Neural cell (in vitro differentiated cells): ENCODE measurements at regions not wholly inside any gene's neighbourhood (a gene's known extent, or its start where the extent isn't known, plus 50 kb on each side); places are given as distances from the start of the nearest gene placed in this dataset.

Experiments used
- H2AFZ ChIP-seq: fragments of 200-600, 300-800 bp; sonication (generic), shearing (Covaris generic); 2 replicates; pipeline ENCODE4 v1.6.0; 2014; ENCODE audit warnings: low read depth, mild to moderate bottlenecking, antibody characterized with exemption, low read length, moderate library complexity
- H3F3A ChIP-seq: fragments of 200-600 bp; shearing (Covaris generic); 2 replicates; pipeline ENCODE4 v1.6.1; 2016; ENCODE audit warnings: mild to moderate bottlenecking, moderate library complexity, mixed read lengths, antibody characterized with exemption, low read length; ENCODE audit not compliant: insufficient read depth, poor library complexity, severe bottlenecking
- H3K27ac ChIP-seq: fragments of 200-600, 300-800 bp; sonication (generic), shearing (Covaris generic); 2 replicates; pipeline ENCODE4 v1.5.1; 2014; ENCODE audit warnings: mild to moderate bottlenecking, low read length, moderate library complexity
- H3K27me3 ChIP-seq: fragments of 300-800, 200-600 bp; sonication (generic), shearing (Covaris generic); 2 replicates; pipeline ENCODE4 v1.6.0; 2014; ENCODE audit warnings: mild to moderate bottlenecking, low read depth, low read length, moderate library complexity; ENCODE audit not compliant: insufficient read depth
- H3K36me3 ChIP-seq: fragments of 300-800, 200-600 bp; sonication (generic), shearing (Covaris generic); 2 replicates; pipeline ENCODE4 v1.5.1; 2014; ENCODE audit warnings: mild to moderate bottlenecking, antibody characterized with exemption, low read length, moderate library complexity; ENCODE audit not compliant: insufficient read depth
- H3K4me2 ChIP-seq: fragments of 300-800, 200-600 bp; sonication (generic), shearing (Covaris generic); 2 replicates; pipeline ENCODE4 v1.6.0; 2014; ENCODE audit warnings: mild to moderate bottlenecking, low read length
- H3K4me3 ChIP-seq: fragments of 300-800, 200-600 bp; sonication (generic), shearing (Covaris generic); 2 replicates; pipeline ENCODE4 v1.5.1; 2014; ENCODE audit warnings: mild to moderate bottlenecking, low read length, moderate library complexity
- H3K79me2 ChIP-seq: fragments of 200-600 bp; shearing (Covaris generic); replicated peaks from 2 replicates; pipeline ENCODE4 v1.6.0; 2014; ENCODE audit warnings: mild to moderate bottlenecking, low read length, moderate library complexity; ENCODE audit not compliant: insufficient read depth
- H3K9ac ChIP-seq: fragments of 300-800, 200-600 bp; sonication (generic), shearing (Covaris generic); 2 replicates; pipeline ENCODE4 v1.6.1; 2016; ENCODE audit warnings: mild to moderate bottlenecking, low read length, mixed read lengths
- H3K9me2 ChIP-seq: fragments of 200-600 bp; shearing (Covaris generic); 2 replicates; pipeline ENCODE4 v1.6.1; 2016; ENCODE audit warnings: mild to moderate bottlenecking, low read length, mixed read lengths; ENCODE audit not compliant: insufficient read depth
- H3K9me3 ChIP-seq: fragments of 200-600, 300-800 bp; sonication (generic), shearing (Covaris generic); 2 replicates; pipeline ENCODE4 v1.6.1; 2016; ENCODE audit warnings: mild to moderate bottlenecking, mixed run types, low read length, moderate library complexity, mixed read lengths
- H4K20me1 ChIP-seq: fragments of 200-600 bp; shearing (Covaris generic); 2 replicates; pipeline ENCODE4 v1.6.1; 2016; ENCODE audit warnings: mild to moderate bottlenecking, mixed run types; ENCODE audit not compliant: insufficient read depth
- CTCF ChIP-seq: fragments of 450-650 bp; IDR thresholded peaks from 2 replicates; pipeline ENCODE4 v1.5.1; 2014; ENCODE audit warnings: antibody characterized with exemption, mild to moderate bottlenecking, moderate library complexity; ENCODE audit not compliant: poor library complexity, severe bottlenecking
- EP300 ChIP-seq: fragments of 450-650 bp; conservative IDR thresholded peaks from 2 replicates; pipeline ENCODE4 v1.6.1; 2014; ENCODE audit warnings: antibody characterized with exemption, mild to moderate bottlenecking, moderate library complexity; ENCODE audit not compliant: poor library complexity, severe bottlenecking
- EZH2 ChIP-seq: fragments of 200-600, 300-800 bp; shearing (Covaris generic), sonication (generic); IDR thresholded peaks from 2 replicates; pipeline ENCODE4 v1.6.1; 2014; ENCODE audit warnings: antibody characterized with exemption, low read length, borderline replicate concordance, mild to moderate bottlenecking; ENCODE audit not compliant: insufficient read depth, poor library complexity, severe bottlenecking
- MXI1 ChIP-seq: fragments of 450-650 bp; conservative IDR thresholded peaks from 2 replicates; pipeline ENCODE4 v1.6.1; 2014; ENCODE audit warnings: antibody characterized with exemption, mild to moderate bottlenecking; ENCODE audit not compliant: poor library complexity, severe bottlenecking
- POLR2AphosphoS5 ChIP-seq: IDR thresholded peaks from 2 replicates; pipeline ENCODE4 v1.6.1; 2012
- RAD21 ChIP-seq: fragments of 450-650 bp; conservative IDR thresholded peaks from 2 replicates; pipeline ENCODE4 v1.6.1; 2014; ENCODE audit warnings: antibody characterized with exemption, mild to moderate bottlenecking, moderate library complexity
- REST ChIP-seq: IDR thresholded peaks from 2 replicates; pipeline ENCODE4 v1.6.1; 2012; ENCODE audit warnings: borderline replicate concordance
- SMC3 ChIP-seq: fragments of 450-650 bp; conservative IDR thresholded peaks from 2 replicates; pipeline ENCODE4 v1.6.1; 2014; ENCODE audit warnings: antibody characterized with exemption, mild to moderate bottlenecking, moderate library complexity; ENCODE audit not compliant: poor library complexity
- TAF1 ChIP-seq: IDR thresholded peaks from 2 replicates; pipeline ENCODE4 v1.6.1; 2012; ENCODE audit warnings: low read depth

- H3K27me3 ChIP-seq, result no peaks in the 10 kb centered on the region
- no peak for TF ChIP-seq TAF1
- no peak for TF ChIP-seq EP300
- TF ChIP-seq MXI1, result no peak
- TF ChIP-seq RAD21, result no peak
- TF ChIP-seq REST, result no peak
- TF ChIP-seq SMC3, result no peak
- no peak overlapping the region for H3K9ac ChIP-seq
- H4K20me1 ChIP-seq, result no peaks in the 10 kb centered on the region
- H3F3A ChIP-seq, result no peaks in the 10 kb centered on the region
- no peaks in the 10 kb centered on the region for H3K79me2 ChIP-seq
- no peak overlapping the region for H3K27ac ChIP-seq
- no peak overlapping the region for H2AFZ ChIP-seq
- H3K4me3 ChIP-seq, result no peak overlapping the region
- H3K9me3 ChIP-seq, result no peaks in the 10 kb centered on the region
- H3K36me3 ChIP-seq, result no peaks in the 10 kb centered on the region
- H3K9me2 ChIP-seq, result no peaks in the 10 kb centered on the region
- no peak overlapping the region for H3K4me2 ChIP-seq
These were observed 93.6 kb upstream of the PCBD1 start for GRCh38 chr10:70981936-70982335.

DNA sequence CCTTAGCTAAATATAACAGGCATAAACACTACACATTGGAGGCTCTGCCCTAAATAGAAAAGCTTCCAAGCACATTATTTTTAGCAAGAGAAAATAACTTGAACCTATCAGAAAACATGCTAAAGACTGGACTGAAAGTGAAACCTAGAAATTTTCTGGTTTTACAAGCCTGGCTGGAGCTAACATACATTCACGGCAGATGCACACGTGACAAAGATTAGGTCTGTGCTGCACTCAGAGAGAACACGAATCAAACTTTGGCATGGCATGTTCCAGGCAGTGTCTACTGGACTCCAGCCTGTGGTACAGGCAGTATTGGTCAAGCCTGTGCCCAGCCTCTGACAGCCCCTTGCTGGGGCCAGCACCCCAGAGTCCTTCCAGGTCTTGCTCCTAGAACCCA is 94.1 kb upstream of the PCBD1 start:
- Histone ChIP-seq H3K4me3 (no peak overlapping the region), H3K79me2 (no peaks in the 10 kb centered on the region), H4K20me1 (no peaks in the 10 kb centered on the region), H3F3A (no peaks in the 10 kb centered on the region), H3K4me2 (no peak overlapping the region), H3K9ac (no peak overlapping the region), H3K9me3 (no peaks in the 10 kb centered on the region), H2AFZ (no peak overlapping the region), H3K36me3 (no peaks in the 10 kb centered on the region), H3K27ac (no peak overlapping the region), H3K9me2 (no peaks in the 10 kb centered on the region), H3K27me3 (no peaks in the 10 kb centered on the region)
- TF ChIP-seq EZH2 (no peak), EP300 (no peak), CTCF (no peak), RAD21 (no peak), POLR2AphosphoS5 (no peak), MXI1 (no peak)
